Glomerular visceral epithelial cell (primary cell): ENCODE measurements at regions not wholly inside any gene's neighbourhood (a gene's known extent, or its start where the extent isn't known, plus 50 kb on each side); places are given as distances from the start of the nearest gene placed in this dataset.
"Not testable (repeated sequence)": the region's sequence is repeated elsewhere in the genome, so short reads cannot be mapped to it uniquely, and the experiment has no call there.

Experiments
- DNase-seq: peaks from one replicate; pipeline ENCODE4 v3.0.0-alpha.2; 2016; ENCODE audit errors: extremely low spot score

GRCh38 chr9:138174954-138175353 lies 297.4 kb downstream of the CACNA1B start:
- not testable (repeated sequence) for DNase-seq

GRCh38 chr9:138175354-138175753 lies 297.8 kb downstream of the CACNA1B start:
- DNase-seq, result not testable (repeated sequence)

- DNase-seq, result not testable (repeated sequence)
These were observed 299.5 kb downstream of the CACNA1B start for GRCh38 chr9:138177091-138177490.

GRCh38 chr9:138179003-138179402 lies 301.4 kb downstream of the CACNA1B start:
- DNase-seq, result not testable (repeated sequence)

DNA sequence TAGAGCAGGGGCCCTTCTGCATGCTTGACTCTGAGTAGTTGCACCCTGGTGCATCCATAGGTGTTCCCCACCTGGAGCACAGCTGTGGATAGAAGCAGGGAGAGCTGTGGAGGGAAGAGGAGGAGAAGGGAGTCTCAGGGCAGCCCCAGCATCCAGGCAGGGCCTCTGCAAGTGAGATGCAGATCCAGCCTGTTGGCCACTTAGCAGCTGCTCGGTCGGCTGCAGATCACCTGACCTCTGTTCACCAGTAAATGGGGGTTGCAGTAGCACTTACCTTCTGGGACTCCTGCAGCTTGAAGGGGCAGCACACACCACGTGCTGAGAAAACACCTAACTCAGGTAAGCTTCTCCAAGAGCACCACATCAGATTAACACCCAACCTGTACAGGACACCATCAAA lies 302.1 kb downstream of the CACNA1B start:
- DNase-seq, result not testable (repeated sequence)

GRCh38 chr9:138181963-138182362 lies 304.4 kb downstream of the CACNA1B start:
- DNase-seq, result not testable (repeated sequence)

GRCh38 chr9:138197156-138197555 lies 319.6 kb downstream of the CACNA1B start:
- DNase-seq, result not testable (repeated sequence)

- not testable (repeated sequence) for DNase-seq
These were observed 321.4 kb downstream of the CACNA1B start for GRCh38 chr9:138198963-138199362.

GRCh38 chr9:138199917-138200316 lies 322.3 kb downstream of the CACNA1B start:
- DNase-seq, result not testable (repeated sequence)

DNA sequence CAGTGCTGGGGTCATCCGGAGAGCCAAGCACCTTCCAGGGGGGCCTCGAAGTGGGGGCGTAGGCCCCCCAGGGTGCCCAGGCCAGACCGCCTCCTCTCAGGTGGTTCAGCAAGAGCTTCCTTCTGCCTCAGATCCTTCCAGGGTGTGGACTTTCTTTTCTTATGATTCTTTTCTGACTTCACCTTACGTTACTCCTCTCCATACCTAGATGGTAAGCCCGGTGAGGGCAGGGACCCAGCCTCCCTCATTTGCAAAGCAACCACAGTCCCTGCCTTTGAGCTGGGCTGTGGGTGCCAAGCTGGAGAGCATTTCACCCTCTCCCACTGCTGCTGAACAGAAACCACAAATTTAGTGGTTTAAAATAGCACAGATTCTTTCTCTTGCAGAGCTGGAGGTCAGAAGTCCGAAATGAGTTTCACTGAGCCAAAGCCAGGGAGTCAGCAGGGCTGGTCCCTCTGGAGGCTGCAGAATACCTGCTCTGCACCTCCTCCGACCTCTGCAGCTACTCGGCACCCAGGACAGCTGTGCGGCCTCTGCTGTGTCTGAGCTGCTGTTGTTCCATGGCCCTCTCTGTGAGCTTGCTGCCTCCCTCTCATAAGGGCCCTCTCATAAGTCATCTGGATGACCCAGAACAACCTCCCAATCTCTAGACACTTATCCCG lies 323.0 kb downstream of the CACNA1B start:
- not testable (repeated sequence) for DNase-seq

DNA sequence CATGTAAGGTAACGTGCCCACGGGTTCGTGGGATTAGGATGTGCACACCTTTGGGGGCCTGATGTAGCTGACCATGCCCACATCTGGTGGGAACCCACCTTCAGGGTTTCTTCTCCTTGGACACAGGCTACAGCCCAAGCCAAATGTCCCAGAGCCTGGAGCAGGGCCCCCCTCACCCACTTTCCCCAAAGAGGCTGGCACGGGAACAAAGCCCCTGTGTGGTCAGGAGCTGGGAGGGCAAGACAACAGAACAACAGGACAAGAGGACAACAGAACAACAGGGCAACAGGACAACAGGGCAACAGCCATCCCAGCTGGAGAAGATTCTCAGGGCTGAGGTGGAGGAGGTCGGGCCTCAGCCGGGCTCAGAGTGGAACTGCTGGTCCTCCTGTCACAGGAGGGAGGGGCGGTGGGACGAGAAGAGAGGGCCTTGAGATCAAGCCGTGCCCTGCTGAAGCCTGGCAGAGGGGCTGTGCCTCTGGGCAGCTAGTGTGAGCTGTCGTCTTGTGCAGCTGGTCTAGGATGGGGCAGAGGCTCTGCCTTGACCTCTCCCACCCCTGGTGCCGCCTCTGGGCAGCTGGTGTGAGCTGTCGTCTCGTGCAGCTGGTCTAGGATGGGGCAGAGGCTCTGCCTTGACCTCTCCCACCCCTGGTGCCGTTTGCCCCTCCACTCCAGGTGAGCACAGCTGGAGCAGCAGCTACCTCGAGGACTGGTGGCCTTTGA lies 323.7 kb downstream of the CACNA1B start:
- not testable (repeated sequence) for DNase-seq

- not testable (repeated sequence) for DNase-seq
These were observed 324.5 kb downstream of the CACNA1B start for GRCh38 chr9:138202043-138202442.

GRCh38 chr9:138203304-138203703 lies 325.7 kb downstream of the CACNA1B start:
- DNase-seq, result not testable (repeated sequence)

DNA sequence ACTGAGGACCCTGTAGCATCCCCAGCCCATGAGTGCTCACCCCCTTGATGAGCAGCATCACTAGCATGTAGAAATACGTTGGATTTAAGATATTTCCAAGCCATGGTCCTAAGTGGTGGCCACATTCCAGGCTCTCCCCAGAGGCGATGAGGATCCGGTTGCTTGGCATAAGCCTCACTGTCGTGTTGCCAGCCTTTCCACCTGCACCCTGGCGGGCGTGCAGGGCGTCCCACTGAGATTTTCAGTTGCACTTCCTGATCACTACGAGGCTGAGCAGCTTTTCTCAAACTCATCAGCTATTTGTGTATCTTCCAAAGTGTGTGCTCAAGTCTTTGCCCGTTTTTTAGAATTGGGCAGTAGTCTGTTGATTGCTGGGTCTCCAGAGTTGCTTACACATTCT lies 326.3 kb downstream of the CACNA1B start:
- not testable (repeated sequence) for DNase-seq

DNA sequence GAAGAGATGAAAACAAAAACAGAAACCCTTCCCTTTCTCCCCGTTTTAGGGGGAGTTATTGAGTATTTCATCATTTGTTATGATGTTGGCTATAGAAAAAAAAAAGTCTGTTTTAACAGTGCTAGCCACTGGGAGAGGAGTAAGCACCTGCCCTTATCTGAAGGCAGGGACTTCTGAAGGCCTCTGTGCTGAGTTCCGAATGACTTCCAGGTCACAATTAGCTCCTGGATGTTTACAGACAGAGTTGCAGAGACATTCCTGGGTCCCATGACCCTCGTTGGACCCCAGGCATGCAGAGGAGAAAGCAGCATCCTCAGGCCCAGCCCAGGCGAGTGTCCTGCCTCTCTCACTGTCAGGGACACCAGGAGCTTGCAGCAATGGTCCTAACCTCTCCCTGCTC lies 328.5 kb downstream of the CACNA1B start:
- not testable (repeated sequence) for DNase-seq

DNA sequence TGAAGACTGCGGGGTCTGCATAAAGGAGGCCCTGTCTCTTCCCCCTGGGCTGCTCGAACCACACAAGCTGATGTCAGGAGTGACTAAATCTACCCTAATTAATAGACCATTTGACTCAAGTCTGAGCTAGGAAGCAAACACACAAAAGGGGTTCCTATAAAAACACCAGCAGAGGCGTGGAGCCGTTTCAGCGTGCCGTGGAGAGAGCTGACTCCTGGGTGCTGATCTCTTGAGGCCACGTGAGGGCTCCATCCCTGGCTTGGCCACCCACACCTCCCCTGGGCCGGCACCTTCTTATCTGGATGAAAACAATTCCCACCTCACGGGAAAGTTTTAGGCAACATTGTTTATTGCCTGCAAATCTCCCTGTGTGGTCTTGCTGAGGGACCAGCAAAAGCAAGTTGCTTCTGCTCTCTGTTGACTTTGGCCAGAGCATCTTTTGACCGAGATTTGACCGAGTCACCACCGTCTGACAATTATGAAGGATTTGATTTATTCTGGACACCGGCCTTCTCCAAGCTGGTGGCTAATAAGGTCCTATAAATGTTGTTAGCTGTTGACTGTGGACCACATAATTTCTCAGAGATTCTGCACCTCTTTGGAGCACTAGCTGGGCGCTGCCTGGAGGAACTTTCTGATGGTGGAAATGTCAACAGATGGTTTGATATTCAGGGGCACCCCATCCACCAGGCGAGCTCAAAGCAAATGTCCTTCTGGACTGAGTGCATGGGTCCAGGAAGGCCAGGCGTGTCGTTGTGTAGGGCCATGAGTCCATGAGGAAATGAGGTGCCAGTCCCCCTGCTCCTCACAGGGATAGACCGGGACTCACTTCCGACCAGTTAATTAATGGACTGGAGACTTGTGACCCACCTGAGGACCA lies 330.0 kb downstream of the CACNA1B start:
- not testable (repeated sequence) for DNase-seq

GRCh38 chr9:138209071-138209644 lies 331.6 kb downstream of the CACNA1B start:
- not testable (repeated sequence) for DNase-seq

DNA sequence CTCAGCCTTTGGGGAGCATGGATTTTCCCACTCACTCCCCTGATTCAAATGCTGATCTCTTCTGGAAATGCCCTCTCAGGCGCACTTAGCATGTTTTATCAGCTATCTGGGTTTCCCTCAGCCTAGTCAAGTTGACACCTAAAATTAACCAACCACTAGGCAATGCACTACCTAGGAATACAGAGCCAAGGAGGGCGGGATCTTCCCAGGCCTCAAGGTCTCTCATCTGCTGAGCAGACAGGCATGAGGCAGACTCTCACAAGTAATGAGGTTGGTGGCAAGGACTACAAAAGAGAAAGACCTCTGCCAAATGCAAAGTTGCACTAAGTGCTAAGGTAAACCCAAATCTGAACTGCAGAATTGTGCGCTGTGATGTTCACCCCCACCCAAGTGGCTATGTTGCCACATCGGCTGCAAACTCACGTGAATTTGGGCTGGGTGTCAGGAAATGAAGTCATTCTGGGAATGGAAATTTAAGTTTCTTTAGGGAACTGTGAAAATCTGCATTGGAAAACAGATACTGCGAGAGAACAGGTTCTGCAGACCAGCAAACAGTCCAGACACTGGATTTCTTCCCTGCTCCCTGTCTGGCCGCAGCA lies 332.9 kb downstream of the CACNA1B start:
- not testable (repeated sequence) for DNase-seq

DNA sequence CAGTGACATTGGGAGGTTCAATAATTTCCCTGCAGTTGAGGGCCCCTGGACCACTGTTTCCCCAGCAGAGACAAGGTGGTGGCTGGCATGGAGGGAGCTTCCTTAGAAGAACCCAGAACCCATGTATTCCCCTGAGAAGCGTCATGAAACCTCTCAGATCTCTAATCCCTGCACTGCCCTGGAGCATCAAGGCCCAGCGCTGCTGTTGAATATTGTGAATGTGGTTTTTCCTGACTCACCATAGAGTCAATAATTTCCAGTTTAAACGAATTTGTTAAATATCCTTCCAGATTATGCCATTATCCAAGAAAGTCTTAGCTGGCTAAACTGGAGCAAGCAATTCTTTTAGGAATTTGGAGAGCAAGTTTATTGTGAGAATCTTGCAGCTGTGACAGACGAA lies 333.5 kb downstream of the CACNA1B start:
- DNase-seq, result not testable (repeated sequence)

GRCh38 chr9:138211544-138212219 lies 334.1 kb downstream of the CACNA1B start:
- DNase-seq, result peak; percentile 10

DNA sequence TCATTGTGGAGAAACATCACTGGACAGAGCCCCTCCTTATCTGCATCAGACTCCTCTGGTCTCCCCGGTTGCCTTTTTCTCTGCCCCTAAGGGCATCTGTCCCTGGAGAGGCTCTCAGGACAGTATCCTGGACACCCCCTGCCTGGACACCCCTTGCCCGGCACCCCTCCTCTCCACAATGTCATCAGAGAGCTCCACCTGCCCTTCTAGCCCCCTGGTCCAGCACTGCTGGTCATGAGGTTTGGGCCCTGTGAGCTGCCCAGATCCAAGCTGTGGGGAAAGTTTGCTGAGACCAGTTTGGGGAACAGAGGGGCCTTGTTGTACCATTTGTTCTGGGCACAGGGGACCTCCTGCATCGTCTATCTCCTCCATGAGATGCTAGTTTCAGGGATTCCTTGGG lies 335.2 kb downstream of the CACNA1B start:
- not testable (repeated sequence) for DNase-seq
